C4-2B (cell line): ENCODE measurements at regions not wholly inside any gene's neighbourhood (a gene's known extent, or its start where the extent isn't known, plus 50 kb on each side); places are given as distances from the start of the nearest gene placed in this dataset.
A peak's percentile ranks its signal among the peaks of the same experiment; 100 is the strongest.

Source experiments
- H3K27ac ChIP-seq: fragments of 450-650 bp; 2 replicates; pipeline ENCODE4 v1.5.1; 2017
- CTCF ChIP-seq: fragments of 450-650 bp; conservative IDR thresholded peaks from 2 replicates; pipeline ENCODE4 v1.5.1; 2017; ENCODE audit warnings: mild to moderate bottlenecking
- ZFX ChIP-seq: fragments of 450-650 bp; IDR thresholded peaks from 2 replicates; pipeline ENCODE4 v1.6.1; 2017

GRCh38 chr3:96233679-96234078, 580.7 kb upstream of the EPHA6 start:
- TF ChIP-seq CTCF (no peak), ZFX (no peak)
- H3K27ac ChIP-seq = no peak overlapping the region

- TF ChIP-seq CTCF (no peak), ZFX (no peak)
- H3K27ac ChIP-seq = no peak overlapping the region
Measured at GRCh38 chr3:96236522-96236921, 577.9 kb upstream of the EPHA6 start.

GRCh38 chr3:96259299-96259698, 555.1 kb upstream of the EPHA6 start:
- no peak overlapping the region for H3K27ac ChIP-seq
- TF ChIP-seq ZFX = no peak
- no peak for TF ChIP-seq CTCF

GRCh38 chr3:96264701-96265100, 549.7 kb upstream of the EPHA6 start:
- no peak for TF ChIP-seq CTCF
- TF ChIP-seq ZFX = no peak
- no peak overlapping the region for H3K27ac ChIP-seq

GRCh38 chr3:96266395-96267190, 547.8 kb upstream of the EPHA6 start:
- no peak overlapping the region for H3K27ac ChIP-seq
- TF ChIP-seq CTCF = no peak
- no peak for TF ChIP-seq ZFX

GRCh38 chr3:96267577-96267976, 546.8 kb upstream of the EPHA6 start:
- no peak for TF ChIP-seq ZFX
- no peak for TF ChIP-seq CTCF
- H3K27ac ChIP-seq = no peak overlapping the region

- peak; percentile 24 for TF ChIP-seq CTCF
- TF ChIP-seq ZFX = no peak
- no peak overlapping the region for H3K27ac ChIP-seq
Measured at GRCh38 chr3:96294143-96294542, 520.3 kb upstream of the EPHA6 start.
